GM12892 (cell line): ENCODE measurements at regions not wholly inside any gene's neighbourhood (a gene's known extent, or its start where the extent isn't known, plus 50 kb on each side); places are given as distances from the start of the nearest gene placed in this dataset.
A peak's percentile ranks its signal among the peaks of the same experiment; 100 is the strongest.

Source experiments
- DNase-seq: peaks from one replicate; pipeline ENCODE4 v3.0.0; 2011; ENCODE audit not compliant: insufficient read length
- FAIRE-seq: peaks from 2 replicates; lab custom pipeline; 2011; peaks lifted over from hg19 to GRCh38; lab: Jason Lieb, UNC
- POLR2A ChIP-seq: IDR thresholded peaks from 2 replicates; pipeline ENCODE4 v1.6.1; 2011; ENCODE audit warnings: low read depth, low read length, control low read depth
- POLR2AphosphoS5 ChIP-seq: IDR thresholded peaks from 2 replicates; pipeline ENCODE4 v1.6.1; 2011; ENCODE audit warnings: low read depth, low read length, control low read depth
- TAF1 ChIP-seq: IDR thresholded peaks from 2 replicates; pipeline ENCODE4 v1.6.1; 2011; ENCODE audit warnings: low read depth, mild to moderate bottlenecking, control low read depth, low read length, borderline replicate concordance

- DNase-seq (no peak), FAIRE-seq (no peak)
- TF ChIP-seq POLR2A (no peak), POLR2AphosphoS5 (no peak), TAF1 (no peak)
Observed at GRCh38 chr11:112523031-112523430, 262.4 kb upstream of the PLET1 start.

DNA sequence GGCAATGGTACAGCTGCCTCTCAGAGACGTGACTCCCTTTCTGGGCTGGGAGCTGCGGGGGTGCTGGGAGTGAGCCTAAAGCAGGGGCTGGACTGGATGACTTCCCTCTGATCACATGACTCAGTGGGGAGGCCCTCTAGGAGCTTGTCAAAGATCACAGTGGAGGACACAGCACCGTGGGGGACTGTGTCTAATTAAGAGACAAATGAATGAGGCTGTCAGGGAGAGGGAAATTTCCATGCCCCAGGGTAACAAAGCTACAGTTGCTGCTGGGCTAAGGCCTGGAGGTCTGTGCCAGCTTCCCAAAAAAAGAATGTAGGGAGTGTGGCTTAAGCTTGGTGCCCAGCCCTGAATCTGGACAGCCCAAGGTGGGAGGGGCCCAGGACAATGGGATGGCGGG lies 262.8 kb upstream of the PLET1 start:
- TF ChIP-seq TAF1 = no peak
- TF ChIP-seq POLR2A = no peak
- no peak for TF ChIP-seq POLR2AphosphoS5
- FAIRE-seq (no peak), DNase-seq (no peak)

GRCh38 chr11:112523951-112524350 lies 263.3 kb upstream of the PLET1 start:
- FAIRE-seq = no peak
- no peak for TF ChIP-seq POLR2AphosphoS5
- TF ChIP-seq POLR2A = no peak
- no peak for TF ChIP-seq TAF1
- DNase-seq = no peak

GRCh38 chr11:112524798-112525197 lies 264.1 kb upstream of the PLET1 start:
- peak; percentile 58 for FAIRE-seq
- no peak for TF ChIP-seq POLR2AphosphoS5
- TF ChIP-seq POLR2A = no peak
- no peak for TF ChIP-seq TAF1
- no peak for DNase-seq

DNA sequence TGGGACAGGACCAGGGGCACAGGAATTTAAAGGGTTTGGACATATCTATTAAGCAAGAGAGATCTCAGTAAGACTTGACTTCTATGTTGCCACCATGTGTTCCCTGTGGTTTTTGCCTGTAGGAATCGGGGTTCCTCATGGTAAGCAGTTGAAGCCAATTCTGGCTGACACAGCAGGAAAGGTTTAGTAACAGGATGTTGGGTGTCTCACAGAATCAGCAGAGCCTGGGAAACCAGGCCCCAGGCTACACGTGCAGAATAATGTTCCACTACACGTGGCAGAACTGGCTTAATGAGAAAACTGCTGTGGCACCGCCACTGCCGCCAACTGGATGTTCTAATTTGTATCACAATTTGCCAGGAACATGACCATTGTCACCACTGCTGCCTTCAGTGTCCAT lies 264.6 kb upstream of the PLET1 start:
- FAIRE-seq = peak; percentile 80
- no peak for DNase-seq
- TF ChIP-seq TAF1 = no peak
- TF ChIP-seq POLR2A = no peak
- no peak for TF ChIP-seq POLR2AphosphoS5

DNA sequence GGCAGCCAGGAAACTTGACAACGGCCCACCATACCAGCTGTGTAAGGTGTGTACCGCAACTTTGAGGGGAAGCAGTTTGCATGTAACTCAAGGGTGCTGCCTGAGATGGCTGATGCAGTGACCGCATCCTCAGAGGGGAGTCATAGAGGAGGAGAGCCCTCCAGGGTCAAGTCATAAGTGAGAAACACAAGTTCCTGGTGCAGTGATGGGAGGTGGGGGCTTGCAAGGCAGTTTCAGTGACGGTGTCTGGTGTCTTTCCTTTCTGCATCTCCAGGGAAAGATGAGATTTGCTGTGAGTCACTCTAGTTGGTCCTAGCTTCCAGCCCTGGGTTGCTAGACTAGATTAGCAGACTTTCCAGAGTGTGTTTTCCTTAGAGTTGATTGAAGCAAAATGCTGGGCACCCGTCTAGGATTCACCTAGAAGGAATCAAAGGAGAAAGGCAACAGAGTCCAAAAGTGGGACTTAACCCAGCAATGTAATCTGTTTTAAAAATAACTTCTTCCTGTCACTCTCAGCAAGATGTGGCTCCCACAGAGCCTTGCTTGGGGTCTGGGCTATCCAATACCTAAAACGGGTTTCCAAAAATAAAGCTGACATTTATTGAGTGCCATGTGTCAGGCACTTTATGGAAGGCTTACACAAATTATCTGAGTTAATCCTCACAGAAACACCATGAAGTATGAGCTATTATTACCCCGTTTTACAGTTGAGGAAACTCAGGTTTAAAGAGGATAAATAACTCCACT lies 265.4 kb upstream of the PLET1 start:
- FAIRE-seq (no peak), DNase-seq (no peak)
- no peak for TF ChIP-seq TAF1
- TF ChIP-seq POLR2AphosphoS5 = no peak
- no peak for TF ChIP-seq POLR2A

GRCh38 chr11:112526699-112527416 lies 266.2 kb upstream of the PLET1 start:
- no peak for TF ChIP-seq POLR2A
- FAIRE-seq = peak; percentile 87
- no peak for DNase-seq

GRCh38 chr11:112529071-112529470 lies 268.4 kb upstream of the PLET1 start:
- no peak for DNase-seq
- no peak for FAIRE-seq
- TF ChIP-seq TAF1 = no peak

DNA sequence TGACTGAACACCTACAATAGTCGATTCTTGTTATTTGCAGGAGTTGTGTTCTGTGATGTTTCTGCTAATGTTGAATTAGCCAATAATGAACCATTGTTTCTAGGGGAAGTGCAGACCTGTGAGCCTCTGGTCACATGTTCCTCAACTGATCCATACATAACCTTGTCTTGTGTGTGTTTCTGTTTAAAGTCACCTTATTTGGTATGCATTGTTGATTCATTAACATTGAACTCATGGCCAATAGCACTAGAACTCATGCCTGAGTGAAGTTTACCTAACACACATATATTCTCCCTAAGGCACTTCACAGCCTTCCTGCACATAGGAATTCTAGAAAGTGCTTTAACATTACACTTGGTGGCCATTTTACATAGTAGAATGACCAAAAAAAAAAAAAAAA lies 271.8 kb upstream of the PLET1 start:
- DNase-seq (no peak), FAIRE-seq (no peak)
- TF ChIP-seq TAF1 (no peak), POLR2AphosphoS5 (no peak), POLR2A (no peak)

DNA sequence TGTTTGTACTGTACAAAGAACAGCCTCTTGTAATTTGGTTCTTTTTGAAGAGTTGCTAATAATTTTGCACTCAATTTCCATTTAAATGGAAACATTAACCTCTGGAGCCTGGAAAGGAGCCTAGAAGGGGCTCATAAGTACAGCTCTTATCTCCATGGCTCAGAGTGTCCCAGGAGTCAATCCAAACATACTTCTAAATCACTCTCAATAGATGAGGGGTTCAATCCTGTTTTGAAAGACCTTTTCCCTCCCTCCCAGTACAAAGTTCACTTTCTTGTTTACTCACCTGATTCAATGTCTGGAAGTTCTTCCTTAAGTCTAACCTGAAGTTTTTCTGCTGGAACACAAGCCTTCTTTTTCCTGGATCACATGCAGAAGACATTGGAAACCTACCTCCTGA lies 273.0 kb upstream of the PLET1 start:
- DNase-seq (no peak), FAIRE-seq (no peak)
- TF ChIP-seq POLR2A (no peak), TAF1 (no peak), POLR2AphosphoS5 (no peak)

DNA sequence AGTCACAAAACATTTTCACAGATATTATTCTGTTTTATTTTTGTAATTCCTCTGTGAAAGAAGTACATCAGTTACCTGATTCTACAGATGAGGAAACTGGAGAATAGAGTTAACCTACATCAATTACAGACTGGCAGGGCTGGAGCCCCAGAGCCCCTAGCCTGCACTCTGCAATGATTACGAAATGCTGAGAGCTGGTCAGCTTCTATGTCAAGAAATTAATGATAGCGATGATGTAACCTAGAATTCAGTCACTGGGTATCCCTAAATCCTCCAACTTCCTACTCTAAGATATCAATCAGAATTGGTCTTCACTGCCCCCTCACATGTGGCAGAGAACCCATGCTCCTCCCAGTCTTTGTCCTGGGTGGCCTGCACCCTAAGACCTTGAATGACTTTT lies 273.5 kb upstream of the PLET1 start:
- DNase-seq = no peak
- TF ChIP-seq POLR2AphosphoS5 = no peak
- no peak for TF ChIP-seq TAF1
- no peak for TF ChIP-seq POLR2A
- FAIRE-seq = no peak

DNA sequence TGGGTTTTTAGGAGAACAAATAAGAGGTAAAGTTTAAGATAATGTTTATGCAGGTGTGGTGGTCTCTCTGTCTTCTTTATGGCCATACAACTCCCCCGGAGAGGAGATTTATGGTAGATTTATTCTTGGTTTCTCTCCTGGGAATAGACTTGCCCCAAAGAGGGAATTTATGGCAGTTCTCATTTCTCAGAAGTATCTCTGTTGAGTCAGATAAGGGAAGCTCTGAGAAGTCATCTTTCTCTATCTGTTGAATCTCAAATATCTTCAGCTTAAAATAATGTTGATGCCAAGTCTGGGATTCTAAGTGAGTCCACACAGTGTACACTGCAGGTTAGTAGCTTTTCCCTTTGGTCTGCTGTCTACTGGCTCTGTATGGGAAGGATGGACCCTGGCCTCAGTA lies 276.4 kb upstream of the PLET1 start:
- DNase-seq = no peak
- TF ChIP-seq POLR2AphosphoS5 (no peak), TAF1 (no peak), POLR2A (no peak)
- FAIRE-seq = no peak
